ENCODE measurements at regions not wholly inside any gene's neighbourhood (a gene's known extent, or its start where the extent isn't known, plus 50 kb on each side); places are given as distances from the start of the nearest gene placed in this dataset.

DNA sequence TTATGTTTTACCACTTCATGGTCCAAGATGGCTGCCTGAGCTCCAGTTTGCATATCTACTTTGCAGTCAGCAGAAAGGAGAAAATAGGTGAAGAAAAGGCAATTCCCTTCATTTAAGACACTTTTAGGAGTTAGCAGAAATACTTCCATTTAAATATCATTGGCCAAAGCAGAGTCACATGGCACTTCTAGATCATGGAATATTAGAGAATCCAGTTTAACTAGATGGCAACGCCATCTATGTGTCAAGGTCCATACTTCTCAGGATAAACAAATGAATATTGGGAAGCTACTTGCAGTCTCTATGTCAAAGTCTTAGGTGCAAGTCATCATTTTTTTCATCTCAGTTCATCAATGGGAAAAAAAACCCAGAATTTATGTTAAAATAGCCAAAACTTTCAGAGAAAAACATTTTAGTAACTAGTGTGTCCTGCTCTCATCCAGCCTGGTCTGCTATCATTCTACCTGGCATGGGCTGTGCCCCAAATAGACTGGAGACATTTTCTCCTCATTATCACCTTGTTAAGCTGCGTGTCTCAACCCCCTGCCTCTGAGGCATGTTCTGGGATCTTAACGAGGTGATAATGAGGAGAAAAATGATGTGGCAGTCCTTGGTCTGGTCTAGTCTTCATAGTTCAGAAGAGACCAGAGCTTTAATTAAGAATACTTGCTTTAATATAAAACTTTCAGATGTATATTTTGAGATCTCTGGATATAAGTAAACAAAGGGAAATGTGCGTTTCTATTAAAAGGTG, 227.3 kb downstream of the TBX18 start:
- no peak for ATAC-seq
- intact Hi-C loops (cut with micrococcal nuclease), result no loop called here
- H2AFZ ChIP-seq (ENCODE audit: low read depth, low read length), result no peak overlapping the region
- 0% methylated on average over 4 of the region's 4 CpGs for WGBS (ENCODE audit: insufficient coverage, low coverage, missing lambda C conversion rate)
- FAIRE-seq, result no peak
- no peaks in the 10 kb centered on the region for H3K79me2 ChIP-seq (ENCODE audit: control insufficient read depth, insufficient read depth, low read length)
- H3K9me3 ChIP-seq (replicated peaks; ENCODE audit: control insufficient read depth, insufficient read depth, low read depth, low read length), result no peaks in the 10 kb centered on the region
- H3K9ac ChIP-seq (ENCODE audit: insufficient read depth in 1 of 2, low read depth in 2 of 2, low read length in 2 of 2), result no peak overlapping the region
- ChIA-PET POLR2A (interaction anchor here (0.7 to 0.9 kb wide), 2 partner anchors 9 to 214 kb away, joined by 3 read pairs; no protein-coding TSS in a partner anchor), CTCF (ENCODE audit: low intra/inter-chr PET ratio) (interaction anchor here (0.6 kb wide), 1 partner anchor 115 kb away, joined by 3 read pairs; no protein-coding TSS in a partner anchor)
- in situ Hi-C loops (cut with MboI), result no loop called here
- H3K4me1 ChIP-seq (replicated peaks in 1 of 2; ENCODE audit: control insufficient read depth in 2 of 2, insufficient read depth in 2 of 2, low read length in 2 of 2), result no peaks in the 10 kb centered on the region
- no peaks in the 10 kb centered on the region for H3K27me3 ChIP-seq (ENCODE audit: control insufficient read depth in 2 of 2, insufficient read depth in 2 of 2, low read length in 2 of 2)
- H3K4me3 ChIP-seq, result no peak overlapping the region
- no peak overlapping the region for H3K4me2 ChIP-seq (ENCODE audit: insufficient read depth, low read length)
- TF ChIP-seq USF2 (CRISPR knock-in tag; IDR thresholded peaks at IDR 0.05), result peak; percentile 43; the same call in 1 of the 2 replicates
- 0 out of 2 replicates have a peak, but pooled peaks have one; percentile 14 for TF ChIP-seq ZNF316 (IDR thresholded peaks at IDR 0.05)
- no peak for TF ChIP-seq ZNF121 (CRISPR knock-in tag; conservative IDR thresholded peaks at IDR 0.05)
- TF ChIP-seq BCOR (IDR thresholded peaks at IDR 0.05), result no peak
- TF ChIP-seq ZNF280B (CRISPR knock-in tag; IDR thresholded peaks at IDR 0.05), result no peak
- TF ChIP-seq RAD21 (CRISPR knock-in tag; conservative IDR thresholded peaks at IDR 0.05 in 1 of 2, IDR thresholded peaks at IDR 0.05 in 1 of 2), result peak in 1 of 2 experiments; percentile 29; a peak in 1 of 4 replicates
- 0 out of 2 replicates have a peak, but pooled peaks have one; percentile 11 for TF ChIP-seq RAD51 (IDR thresholded peaks at IDR 0.05; ENCODE audit: borderline replicate concordance, low read depth)
- peak in 1 of 3 experiments; percentile 8; a peak in 1 of 6 replicates for TF ChIP-seq CTCF (IDR thresholded peaks at IDR 0.05 in 2 of 3, conservative IDR thresholded peaks at IDR 0.05 in 1 of 3; ENCODE audit: insufficient read depth in 2 of 3, low read depth in 1 of 3, low read length in 3 of 3)
- TF ChIP-seq CSDE1 (IDR thresholded peaks at IDR 0.05), result no peak
- TF ChIP-seq, protein P1, sequence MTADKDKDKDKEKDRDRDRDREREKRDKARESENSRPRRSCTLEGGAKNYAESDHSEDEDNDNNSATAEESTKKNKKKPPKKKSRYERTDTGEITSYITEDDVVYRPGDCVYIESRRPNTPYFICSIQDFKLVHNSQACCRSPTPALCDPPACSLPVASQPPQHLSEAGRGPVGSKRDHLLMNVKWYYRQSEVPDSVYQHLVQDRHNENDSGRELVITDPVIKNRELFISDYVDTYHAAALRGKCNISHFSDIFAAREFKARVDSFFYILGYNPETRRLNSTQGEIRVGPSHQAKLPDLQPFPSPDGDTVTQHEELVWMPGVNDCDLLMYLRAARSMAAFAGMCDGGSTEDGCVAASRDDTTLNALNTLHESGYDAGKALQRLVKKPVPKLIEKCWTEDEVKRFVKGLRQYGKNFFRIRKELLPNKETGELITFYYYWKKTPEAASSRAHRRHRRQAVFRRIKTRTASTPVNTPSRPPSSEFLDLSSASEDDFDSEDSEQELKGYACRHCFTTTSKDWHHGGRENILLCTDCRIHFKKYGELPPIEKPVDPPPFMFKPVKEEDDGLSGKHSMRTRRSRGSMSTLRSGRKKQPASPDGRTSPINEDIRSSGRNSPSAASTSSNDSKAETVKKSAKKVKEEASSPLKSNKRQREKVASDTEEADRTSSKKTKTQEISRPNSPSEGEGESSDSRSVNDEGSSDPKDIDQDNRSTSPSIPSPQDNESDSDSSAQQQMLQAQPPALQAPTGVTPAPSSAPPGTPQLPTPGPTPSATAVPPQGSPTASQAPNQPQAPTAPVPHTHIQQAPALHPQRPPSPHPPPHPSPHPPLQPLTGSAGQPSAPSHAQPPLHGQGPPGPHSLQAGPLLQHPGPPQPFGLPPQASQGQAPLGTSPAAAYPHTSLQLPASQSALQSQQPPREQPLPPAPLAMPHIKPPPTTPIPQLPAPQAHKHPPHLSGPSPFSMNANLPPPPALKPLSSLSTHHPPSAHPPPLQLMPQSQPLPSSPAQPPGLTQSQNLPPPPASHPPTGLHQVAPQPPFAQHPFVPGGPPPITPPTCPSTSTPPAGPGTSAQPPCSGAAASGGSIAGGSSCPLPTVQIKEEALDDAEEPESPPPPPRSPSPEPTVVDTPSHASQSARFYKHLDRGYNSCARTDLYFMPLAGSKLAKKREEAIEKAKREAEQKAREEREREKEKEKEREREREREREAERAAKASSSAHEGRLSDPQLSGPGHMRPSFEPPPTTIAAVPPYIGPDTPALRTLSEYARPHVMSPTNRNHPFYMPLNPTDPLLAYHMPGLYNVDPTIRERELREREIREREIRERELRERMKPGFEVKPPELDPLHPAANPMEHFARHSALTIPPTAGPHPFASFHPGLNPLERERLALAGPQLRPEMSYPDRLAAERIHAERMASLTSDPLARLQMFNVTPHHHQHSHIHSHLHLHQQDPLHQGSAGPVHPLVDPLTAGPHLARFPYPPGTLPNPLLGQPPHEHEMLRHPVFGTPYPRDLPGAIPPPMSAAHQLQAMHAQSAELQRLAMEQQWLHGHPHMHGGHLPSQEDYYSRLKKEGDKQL (CRISPR knock-in tag; IDR thresholded peaks at IDR 0.05; ENCODE audit: borderline replicate concordance), result no peak
- peak; percentile 14 for TF ChIP-seq RBM25 (IDR thresholded peaks at IDR 0.05; ENCODE audit: low read depth, low read length, severe bottlenecking)
- H3K9me1 ChIP-seq (ENCODE audit: control insufficient read depth, insufficient read depth, low read length), result no peaks in the 10 kb centered on the region
- no TSS peak for BruUV-seq (replicated peaks)
- no peak overlapping the region for H3K27ac ChIP-seq (ENCODE audit: extremely low read depth, low read depth, low read length)
- no peak for DNase-seq (ENCODE audit: extremely low read depth in 1 of 4, low spot score in 3 of 4)
- H3K36me3 ChIP-seq (ENCODE audit: control insufficient read depth, insufficient read depth, low read length), result no peaks in the 10 kb centered on the region
- no peaks in the 10 kb centered on the region for H4K20me1 ChIP-seq (replicated peaks; ENCODE audit: control insufficient read depth, insufficient read depth, low read length)

Data from K562 (cell line).